K562 (cell line): ENCODE measurements at regions not wholly inside any gene's neighbourhood (a gene's known extent, or its start where the extent isn't known, plus 50 kb on each side); places are given as distances from the start of the nearest gene placed in this dataset.

Experiments used
- ATAC-seq: fragments of 200-7000 bp; cut with Tn5 transposase; 3 replicates; pipeline ENCODE4 v1.9.1; 2020; ENCODE audit warnings: moderate library complexity
- BruUV-seq: library from RNA; stranded (reverse); fragments of 400-500 nt; replicated peaks from 2 replicates; lab custom pipeline; 2021; lab: Mats Ljungman, UMichigan
- CTCF ChIA-PET: fragments of 300-600 bp; formaldehyde crosslinking; extraction: SDS; loops from one replicate; lab custom pipeline; 2021; ENCODE audit warnings: low intra/inter-chr PET ratio; lab: Yijun Ruan, JAX
- POLR2A ChIA-PET: fragments of 300-600, 350-650 bp; sonication (Branson Sonifier 250); formaldehyde crosslinking; extraction: SDS; loops from one replicate; lab custom pipeline; 2021; ENCODE audit warnings: antibody characterized with exemption, inconsistent platforms; lab: Yijun Ruan, JAX
- DNase-seq, 4 experiments: peaks; one replicate each; pipeline versions ENCODE4 v3.0.0 to v3.0.0-alpha.2; 2011 to 2018; ENCODE audit warnings: low spot score in 3 of 4, mixed read lengths in 3 of 4; ENCODE audit errors: extremely low read depth in 1 of 4
- FAIRE-seq: peaks from 2 replicates; lab custom pipeline; 2011; peaks lifted over from hg19 to GRCh38; lab: Jason Lieb, UNC
- H2AFZ ChIP-seq: 2 replicates; pipeline ENCODE4 v1.6.0; 2011; ENCODE audit warnings: low read depth, low read length, control low read depth, inconsistent platforms
- H3K27ac ChIP-seq: fragments of 200-600 bp; 3 replicates; pipeline ENCODE4 v1.8.0; 2011; ENCODE audit warnings: low read depth, mild to moderate bottlenecking, control low read depth, inconsistent platforms, low read length, moderate library complexity, mixed read lengths; ENCODE audit errors: extremely low read depth
- H3K27me3 ChIP-seq, 2 experiments: fragments of 300-600 bp in 1 of 2; 2 replicates in 1 of 2; 3 replicates in 1 of 2; pipeline versions ENCODE4 v1.6.0 to v1.8.0; 2011; ENCODE audit warnings: inconsistent platforms in 2 of 2, low read length in 2 of 2, mild to moderate bottlenecking in 1 of 2, mixed read lengths in 1 of 2, moderate library complexity in 1 of 2; ENCODE audit not compliant: control insufficient read depth in 2 of 2, insufficient read depth in 2 of 2
- H3K36me3 ChIP-seq: fragments of 300-600 bp; 3 replicates; pipeline ENCODE4 v1.8.0; 2011; ENCODE audit warnings: mild to moderate bottlenecking, low read length, inconsistent platforms; ENCODE audit not compliant: control insufficient read depth, insufficient read depth
- H3K4me1 ChIP-seq, 2 experiments: fragments of 200-600 bp in 1 of 2; replicated peaks in 1 of 2; 2 replicates in 1 of 2; 3 replicates in 1 of 2; pipeline versions ENCODE4 v1.5.1 to v1.8.0; 2011; ENCODE audit warnings: inconsistent platforms in 2 of 2, low read length in 2 of 2, mild to moderate bottlenecking in 1 of 2, mixed read lengths in 1 of 2, moderate library complexity in 1 of 2; ENCODE audit not compliant: control insufficient read depth in 2 of 2, insufficient read depth in 2 of 2
- H3K4me2 ChIP-seq: 2 replicates; pipeline ENCODE4 v1.6.1; 2011; ENCODE audit warnings: low read length, control low read depth, inconsistent platforms, mixed read lengths; ENCODE audit not compliant: insufficient read depth
- H3K4me3 ChIP-seq: fragments of 200-600 bp; sonication (generic), shearing (Covaris generic); 2 replicates; pipeline ENCODE4 v1.5.1; 2016; ENCODE audit warnings: control low read depth, inconsistent platforms
- H3K79me2 ChIP-seq: fragments of 200-600 bp; 3 replicates; pipeline ENCODE4 v1.8.0; 2011; ENCODE audit warnings: low read length, inconsistent platforms; ENCODE audit not compliant: control insufficient read depth, insufficient read depth
- H3K9ac ChIP-seq, 2 experiments: 2 replicates each; pipeline versions ENCODE4 v1.6.0 to v1.6.1; 2011; ENCODE audit warnings: low read depth in 2 of 2, low read length in 2 of 2, control low read depth in 1 of 2, inconsistent platforms in 1 of 2, mild to moderate bottlenecking in 1 of 2, mixed read lengths in 1 of 2; ENCODE audit not compliant: insufficient read depth in 1 of 2
- H3K9me1 ChIP-seq: one replicate; pipeline ENCODE4 v1.6.0; 2011; ENCODE audit warnings: inconsistent platforms, mild to moderate bottlenecking, low read length, moderate library complexity; ENCODE audit not compliant: control insufficient read depth, insufficient read depth
- H3K9me3 ChIP-seq: replicated peaks from 2 replicates; pipeline ENCODE4 v1.5.1; 2011; ENCODE audit warnings: low read depth, low read length, inconsistent platforms; ENCODE audit not compliant: control insufficient read depth, insufficient read depth
- H4K20me1 ChIP-seq: replicated peaks from 2 replicates; pipeline ENCODE4 v1.6.1; 2011; ENCODE audit warnings: low read length, inconsistent platforms, mixed read lengths; ENCODE audit not compliant: control insufficient read depth, insufficient read depth
- BCOR ChIP-seq: fragments of 450-650 bp; IDR thresholded peaks from 2 replicates; pipeline ENCODE4 v1.6.1; 2016
- BDP1 ChIP-seq: IDR thresholded peaks from 3 replicates; pipeline ENCODE4 v1.6.1; 2011; ENCODE audit not compliant: insufficient read length, insufficient read depth
- GABPB1 ChIP-seq: sonication (generic); formaldehyde crosslinking; IDR thresholded peaks from 2 replicates; pipeline ENCODE4 v1.8.0; 2022; ENCODE audit warnings: mild to moderate bottlenecking, missing genetic modification reagents
- GABPB2 ChIP-seq: fragments of 250-450 bp; sonication (Bioruptor Pico); conservative IDR thresholded peaks from 2 replicates; pipeline ENCODE4 v1.5.1; 2021; ENCODE audit warnings: mild to moderate bottlenecking
- HMGXB4 ChIP-seq: sonication (generic); formaldehyde crosslinking; IDR thresholded peaks from 2 replicates; pipeline ENCODE4 v1.8.1; 2023; ENCODE audit warnings: mild to moderate bottlenecking, missing genetic modification reagents
- MCM7 ChIP-seq, 2 experiments: fragments of 450-650 bp; IDR thresholded peaks; 2 replicates each; pipeline ENCODE4 v1.6.1; 2016 to 2018
- PURB ChIP-seq: sonication (generic); formaldehyde crosslinking; IDR thresholded peaks from 2 replicates; pipeline ENCODE4 v1.9.0; 2021; ENCODE audit warnings: low read depth, mild to moderate bottlenecking, missing genetic modification reagents
- TCF7 ChIP-seq: sonication (generic); IDR thresholded peaks from 2 replicates; pipeline ENCODE4 v1.6.1; 2016; ENCODE audit warnings: antibody characterized with exemption, borderline replicate concordance
- TCF7L2 ChIP-seq: fragments of 150-350 bp; IDR thresholded peaks from 2 replicates; pipeline ENCODE4 v1.6.1; 2016; ENCODE audit warnings: low read depth, mild to moderate bottlenecking, low read length, moderate library complexity
- TEAD4 ChIP-seq, 2 experiments: sonication (generic) in 1 of 2; formaldehyde crosslinking in 1 of 2; IDR thresholded peaks; 2 replicates each; pipeline versions ENCODE4 v1.6.1 to v1.8.0; 2012 to 2022; ENCODE audit warnings: borderline replicate concordance in 1 of 2, inconsistent platforms in 1 of 2, low read length in 1 of 2, mild to moderate bottlenecking in 1 of 2, missing genetic modification reagents in 1 of 2
- ZNF133 ChIP-seq: fragments of 250-450 bp; sonication (Bioruptor Pico); IDR thresholded peaks from 2 replicates; pipeline ENCODE4 v1.4.0; 2020; ENCODE audit warnings: mild to moderate bottlenecking
- ZNF518B ChIP-seq: fragments of 250-450 bp; sonication (Bioruptor Pico); IDR thresholded peaks from 2 replicates; pipeline ENCODE4 v1.5.0; 2021; ENCODE audit warnings: mild to moderate bottlenecking, moderate library complexity
- ZNF766 ChIP-seq: fragments of 200-800 bp; sonication (Bioruptor generic); conservative IDR thresholded peaks from 2 replicates; pipeline ENCODE4 v1.6.1; 2016; ENCODE audit warnings: missing genetic modification characterization, missing compliant biosample characterization
- WGBS: fragments of 100-300 bp; shearing (Covaris generic); methylation state at CpG from one replicate; pipeline ENCODE4 v1.1.6; 2016; ENCODE audit warnings: low coverage, mixed read lengths; ENCODE audit not compliant: insufficient coverage; ENCODE audit errors: missing lambda C conversion rate; 5-methylcytosine and 5-hydroxymethylcytosine counted together
- in situ Hi-C: fragments of 300-500 bp; cut with MboI; formaldehyde crosslinking; loops from 4 replicates; pipeline ENCODE4 v1.15.0; 2018; ENCODE audit warnings: inconsistent platforms, mixed read lengths
- intact Hi-C: fragments of 100-400 bp; cut with micrococcal nuclease; formaldehyde crosslinking; loops from 2 replicates; pipeline ENCODE4 v1.14.2; 2022
- TF ChIP-seq, protein P1 (sequence below): fragments of 150-350 bp; conservative IDR thresholded peaks from 2 replicates; pipeline ENCODE4 v1.6.1; 2014; ENCODE audit warnings: low read length

- TF ChIP-seq HMGXB4 (no peak), PURB (no peak), ZNF133 (CRISPR knock-in tag) (no peak), GABPB2 (CRISPR knock-in tag) (no peak), BDP1 (no peak)
- TF ChIP-seq, protein P1, sequence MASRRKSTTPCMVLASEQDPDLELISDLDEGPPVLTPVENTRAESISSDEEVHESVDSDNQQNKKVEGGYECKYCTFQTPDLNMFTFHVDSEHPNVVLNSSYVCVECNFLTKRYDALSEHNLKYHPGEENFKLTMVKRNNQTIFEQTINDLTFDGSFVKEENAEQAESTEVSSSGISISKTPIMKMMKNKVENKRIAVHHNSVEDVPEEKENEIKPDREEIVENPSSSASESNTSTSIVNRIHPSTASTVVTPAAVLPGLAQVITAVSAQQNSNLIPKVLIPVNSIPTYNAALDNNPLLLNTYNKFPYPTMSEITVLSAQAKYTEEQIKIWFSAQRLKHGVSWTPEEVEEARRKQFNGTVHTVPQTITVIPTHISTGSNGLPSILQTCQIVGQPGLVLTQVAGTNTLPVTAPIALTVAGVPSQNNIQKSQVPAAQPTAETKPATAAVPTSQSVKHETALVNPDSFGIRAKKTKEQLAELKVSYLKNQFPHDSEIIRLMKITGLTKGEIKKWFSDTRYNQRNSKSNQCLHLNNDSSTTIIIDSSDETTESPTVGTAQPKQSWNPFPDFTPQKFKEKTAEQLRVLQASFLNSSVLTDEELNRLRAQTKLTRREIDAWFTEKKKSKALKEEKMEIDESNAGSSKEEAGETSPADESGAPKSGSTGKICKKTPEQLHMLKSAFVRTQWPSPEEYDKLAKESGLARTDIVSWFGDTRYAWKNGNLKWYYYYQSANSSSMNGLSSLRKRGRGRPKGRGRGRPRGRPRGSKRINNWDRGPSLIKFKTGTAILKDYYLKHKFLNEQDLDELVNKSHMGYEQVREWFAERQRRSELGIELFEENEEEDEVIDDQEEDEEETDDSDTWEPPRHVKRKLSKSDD, result no peak
These were observed 742.8 kb downstream of the FAM181B start (continued) for GRCh38 chr11:81990659-81991443.

DNA sequence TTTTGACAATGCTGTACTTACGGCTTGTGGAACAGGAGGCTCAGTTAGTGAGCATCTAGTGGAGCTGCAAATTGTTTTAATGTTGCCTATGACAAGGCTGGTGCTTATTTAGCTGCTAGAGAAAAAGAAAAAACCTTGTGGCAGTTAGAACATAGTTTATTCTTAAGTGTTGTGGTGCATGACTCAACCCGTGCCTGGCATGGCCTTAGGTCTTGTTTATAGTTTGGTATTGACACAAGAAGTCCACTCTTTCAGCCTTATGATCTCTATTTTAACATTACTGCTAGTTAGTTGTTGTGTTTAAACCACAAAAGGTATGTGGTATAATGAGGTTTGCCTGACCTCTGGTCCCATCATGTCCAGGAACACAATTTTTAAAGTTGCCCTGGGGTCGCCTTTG is 744.6 kb downstream of the FAM181B start:
- intact Hi-C loops, result no loop called here
- Histone ChIP-seq H2AFZ (no peak overlapping the region), H3K27ac (no peak overlapping the region), H3K4me2 (no peak overlapping the region), H3K4me3 (no peak overlapping the region), H3K79me2 (no peaks in the 10 kb centered on the region), H3K36me3 (no peaks in the 10 kb centered on the region), H3K9me3 (no peaks in the 10 kb centered on the region), H3K9ac (no peak overlapping the region), H4K20me1 (no peaks in the 10 kb centered on the region), H3K27me3 (no peaks in the 10 kb centered on the region), H3K9me1 (no peaks in the 10 kb centered on the region), H3K4me1 (no peaks in the 10 kb centered on the region)
- DNase-seq (no peak), ATAC-seq (no peak), FAIRE-seq (no peak)
- ChIA-PET CTCF (no interaction called here), POLR2A (no interaction called here)
- in situ Hi-C loops, result no loop called here
- no TSS peak for BruUV-seq
- WGBS, result 5% methylated on average over 3 of the region's 3 CpGs
- TF ChIP-seq MCM7 (IDR thresholded peaks at IDR 0.05) (no peak), GABPB1 (CRISPR knock-in tag) (no peak), TCF7 (no peak), BCOR (no peak), ZNF518B (CRISPR knock-in tag) (no peak), TCF7L2 (no peak), TEAD4 (IDR thresholded peaks at IDR 0.05; ENCODE audit: low read length) (no peak), TEAD4 (CRISPR knock-in tag; IDR thresholded peaks at IDR 0.05; ENCODE audit: borderline replicate concordance) (no peak), ZNF766 (no peak)
